ENCODE measurements at regions not wholly inside any gene's neighbourhood (a gene's known extent, or its start where the extent isn't known, plus 50 kb on each side); places are given as distances from the start of the nearest gene placed in this dataset.

GRCh38 chr1:37137601-37138000 is 103.3 kb upstream of the GRIK3 start:
- TF ChIP-seq EZH2 (IDR thresholded peaks at IDR 0.05; ENCODE audit: borderline replicate concordance, insufficient read depth, low read depth, low read length, poor library complexity, severe bottlenecking) (no peak), CTCF (IDR thresholded peaks at IDR 0.05) (no peak)
